ENCODE measurements at regions not wholly inside any gene's neighbourhood (a gene's known extent, or its start where the extent isn't known, plus 50 kb on each side); places are given as distances from the start of the nearest gene placed in this dataset.

GRCh38 chr4:107094976-107095375 lies 58.9 kb upstream of the DKK2 start:
- TF ChIP-seq CTCF (IDR thresholded peaks at IDR 0.05; ENCODE audit: low read depth, low read length, poor library complexity, severe bottlenecking): no peak
- no peak for TF ChIP-seq EZH2phosphoT487 (IDR thresholded peaks at IDR 0.05; ENCODE audit: borderline replicate concordance, low read length)

All from DOHH2 (cell line).